NCI-H774 (cell line): ENCODE measurements at regions not wholly inside any gene's neighbourhood (a gene's known extent, or its start where the extent isn't known, plus 50 kb on each side); places are given as distances from the start of the nearest gene placed in this dataset.

ENCODE experiments used
- DNase-seq: peaks from one replicate; lab custom pipeline; 2025; lab: John Stamatoyannopoulos, UW

DNA sequence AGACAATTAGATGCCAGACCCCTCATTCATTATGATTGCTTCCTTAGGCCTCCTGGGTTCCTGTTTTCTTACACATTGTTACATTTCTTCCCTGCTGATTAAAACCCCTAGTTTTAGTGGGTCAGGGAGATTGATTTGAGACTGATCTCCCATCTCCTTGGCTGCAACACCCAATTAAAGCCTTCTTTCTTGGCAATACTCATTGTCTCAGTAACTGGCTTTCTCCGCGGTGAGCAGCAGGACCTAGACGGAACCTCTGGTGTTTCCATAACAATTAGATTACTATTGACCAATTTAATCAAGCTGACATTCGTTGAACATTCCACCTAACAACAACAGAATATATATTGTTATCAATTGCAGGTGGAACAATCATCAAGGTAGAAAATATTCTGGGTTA, 1676.4 kb upstream of the SLC39A10 start:
- no peak for DNase-seq

DNA sequence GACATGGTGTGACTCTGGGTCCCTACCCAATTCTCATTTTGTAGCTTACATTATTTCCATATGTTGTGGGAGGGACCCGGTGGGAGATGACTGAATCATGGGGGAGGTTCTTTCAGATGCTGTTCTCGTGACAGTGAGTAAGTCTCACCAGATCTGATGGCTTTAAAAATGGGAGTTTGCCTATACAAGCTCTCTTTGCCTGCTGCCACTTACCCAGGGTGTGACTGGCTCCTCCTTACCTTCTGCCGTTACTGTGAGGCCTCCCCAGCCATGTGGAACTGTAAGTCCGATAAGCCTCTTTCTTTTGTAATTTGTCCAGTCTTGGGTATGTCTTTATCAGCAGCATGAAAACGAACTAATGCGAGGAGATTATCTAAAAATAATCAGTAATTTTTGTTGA, 1683.2 kb upstream of the SLC39A10 start:
- no peak for DNase-seq

DNA sequence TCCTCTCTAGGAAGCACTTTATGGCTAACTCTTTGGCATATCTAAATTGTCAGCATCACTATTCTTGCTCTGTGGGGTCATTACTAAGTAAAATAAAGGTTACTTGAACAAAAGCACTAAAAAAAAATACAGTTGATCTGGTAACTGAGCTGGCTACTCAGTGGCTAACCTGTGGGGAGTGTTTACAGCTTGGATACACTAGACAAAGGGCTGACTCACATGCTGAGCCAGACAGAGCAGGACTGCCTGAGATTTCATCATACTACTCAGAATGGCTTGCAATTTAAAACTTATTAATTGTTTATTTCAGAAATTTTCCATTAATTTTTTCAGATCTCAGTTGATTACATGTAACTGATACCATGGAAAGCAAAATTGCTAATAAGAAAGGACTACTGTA, 1690.4 kb upstream of the SLC39A10 start:
- DNase-seq, result no peak

DNA sequence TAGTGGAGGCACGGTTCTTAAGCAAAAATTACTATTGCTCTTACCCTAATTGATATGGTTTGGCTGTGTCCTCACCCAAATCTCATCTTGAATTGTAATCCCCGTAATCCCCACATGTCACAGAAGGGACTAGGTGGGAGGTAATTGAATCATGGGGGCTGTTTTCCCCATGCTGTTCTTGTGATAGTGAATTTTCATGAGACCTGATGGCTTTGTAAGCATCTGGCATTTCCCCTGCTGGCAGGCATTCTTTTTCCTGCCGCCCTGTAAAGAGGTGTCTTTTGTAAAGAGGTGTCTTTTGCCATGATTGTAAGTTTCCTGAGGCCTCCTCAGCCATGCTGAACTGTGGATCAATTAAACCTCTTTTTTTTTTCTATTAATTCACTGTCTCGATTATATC, 1691.8 kb upstream of the SLC39A10 start:
- no peak for DNase-seq

DNA sequence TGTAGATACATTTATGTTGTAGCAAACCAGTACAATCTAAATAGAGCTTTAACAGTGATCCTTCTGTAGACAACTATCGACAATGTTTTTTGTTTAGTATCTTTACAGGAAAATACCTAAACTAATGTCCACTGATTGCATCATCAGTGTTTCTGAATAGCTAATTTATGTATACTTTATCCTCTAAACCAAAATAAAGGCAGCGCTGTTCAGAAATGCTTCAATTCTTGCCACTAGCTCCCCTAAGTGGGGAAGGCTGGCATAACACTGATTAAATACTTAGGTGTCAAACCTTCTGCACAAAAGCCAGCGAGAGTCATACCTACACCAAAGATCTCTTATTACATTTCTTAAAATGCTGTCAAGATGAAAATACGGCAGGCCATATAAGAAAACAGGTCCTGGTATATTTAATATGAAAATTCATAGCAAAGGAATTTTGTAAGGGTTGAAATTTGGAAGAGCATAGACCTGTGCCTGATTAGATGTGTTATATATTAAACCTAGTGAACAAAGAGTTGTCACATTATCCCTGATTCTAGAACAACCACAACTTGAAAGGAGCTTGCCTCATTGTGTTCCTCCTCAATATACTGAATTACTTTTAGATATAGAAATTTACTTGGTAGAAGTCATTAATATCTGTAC, 1693.4 kb upstream of the SLC39A10 start:
- no peak for DNase-seq

DNA sequence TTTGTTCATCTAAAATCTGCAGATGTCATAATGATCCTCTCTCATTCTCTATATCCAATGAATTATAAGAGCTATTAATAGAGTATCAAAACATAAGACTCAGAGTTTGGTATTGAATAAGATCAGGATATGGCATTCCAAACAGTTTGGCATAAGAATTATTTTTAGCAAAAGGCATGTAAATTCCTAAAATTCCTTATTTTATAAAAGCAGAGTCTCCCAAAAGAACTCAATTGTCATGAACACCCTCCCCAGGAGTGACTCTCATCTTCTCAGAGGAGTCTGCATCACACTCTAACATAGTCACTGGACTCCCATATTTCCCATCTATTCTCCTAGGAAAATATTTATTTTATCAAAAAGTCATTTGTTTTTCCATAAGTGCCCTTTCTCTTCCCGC, 1710.2 kb upstream of the SLC39A10 start:
- DNase-seq, result no peak

DNA sequence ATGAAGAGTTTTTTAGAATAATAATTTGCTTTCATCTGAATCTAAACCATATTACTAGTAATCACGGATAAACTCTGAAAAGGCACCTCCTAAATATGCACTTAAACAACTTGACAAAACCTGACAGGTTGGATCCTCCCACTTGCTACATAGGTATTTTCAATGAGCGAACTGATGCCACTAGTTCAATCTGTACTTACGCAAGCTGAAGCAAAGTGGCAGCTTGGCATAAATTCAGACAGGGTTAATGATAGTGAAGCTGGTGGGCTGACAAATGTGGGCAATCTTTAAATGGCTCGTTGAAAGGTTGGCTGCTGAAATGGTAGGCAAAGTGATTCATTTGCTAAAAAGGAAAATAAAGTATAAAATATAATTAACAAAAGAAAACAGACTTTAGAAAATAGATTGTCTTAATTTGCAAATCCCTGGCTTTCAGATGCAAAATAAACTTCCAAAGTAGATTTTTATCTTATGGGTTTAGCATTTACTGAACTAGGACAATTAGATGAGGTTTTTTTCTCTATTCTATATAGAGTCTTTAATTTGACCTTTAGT, 1713.5 kb upstream of the SLC39A10 start:
- no peak for DNase-seq

DNA sequence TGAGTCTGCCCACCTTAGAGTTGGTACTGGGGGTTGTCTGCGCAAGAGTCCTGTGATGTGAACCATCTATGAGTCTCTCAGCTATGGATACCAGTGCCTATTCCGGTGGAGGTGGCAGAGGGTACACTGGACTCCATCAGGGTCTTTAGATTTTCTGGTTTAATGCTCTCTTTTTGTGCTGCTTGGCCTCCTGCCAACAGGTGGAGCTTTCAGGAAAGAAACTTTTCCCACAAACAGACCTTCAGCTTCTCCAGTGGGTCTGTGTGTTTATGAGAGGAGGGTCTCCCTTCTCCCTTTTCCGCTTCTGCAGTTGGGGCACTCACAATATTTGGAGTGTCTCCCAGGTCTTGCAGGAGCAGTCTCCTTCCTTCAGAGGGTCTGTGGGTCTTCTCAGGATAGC, 1721.9 kb upstream of the SLC39A10 start:
- no peak for DNase-seq

DNA sequence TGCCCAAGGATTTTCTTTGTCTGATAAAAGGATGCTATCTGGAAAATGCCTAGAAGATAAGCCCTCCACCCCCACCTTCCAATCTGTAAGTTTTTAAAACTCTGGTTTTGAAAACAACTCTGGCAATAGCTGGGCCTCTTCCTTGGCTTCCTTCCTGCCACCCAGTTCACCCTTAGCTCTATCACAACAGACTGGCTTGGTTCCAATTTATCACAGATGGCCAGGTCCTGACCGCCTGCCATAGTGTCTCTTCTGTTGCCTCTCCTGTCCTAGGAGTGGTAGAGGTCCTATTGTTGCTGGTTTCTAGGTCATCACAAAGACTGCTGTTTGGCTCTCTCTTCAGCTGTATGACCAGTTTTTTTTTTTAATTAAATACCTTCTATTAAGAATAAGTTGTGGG, 1727.9 kb upstream of the SLC39A10 start:
- no peak for DNase-seq

DNA sequence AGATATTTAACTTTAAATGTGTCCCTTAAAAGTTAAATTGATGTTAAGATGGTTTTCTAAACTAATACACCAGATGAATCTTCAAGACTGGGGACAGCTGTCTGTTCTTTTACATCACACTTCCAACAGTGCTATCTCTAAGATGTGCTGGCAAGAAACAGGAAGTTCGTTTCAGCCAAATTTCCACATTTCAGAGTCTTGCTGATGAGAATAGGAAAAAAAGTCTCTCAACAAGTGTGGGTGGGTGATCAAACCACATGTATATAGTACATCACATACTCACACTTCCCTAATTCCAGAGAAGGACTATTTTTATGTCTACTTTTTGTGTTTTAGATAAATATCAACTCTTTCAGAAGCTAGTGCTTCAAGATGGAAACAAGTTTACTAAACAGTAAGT, 1712.8 kb upstream of the TMEFF2 start:
- DNase-seq, result no peak

DNA sequence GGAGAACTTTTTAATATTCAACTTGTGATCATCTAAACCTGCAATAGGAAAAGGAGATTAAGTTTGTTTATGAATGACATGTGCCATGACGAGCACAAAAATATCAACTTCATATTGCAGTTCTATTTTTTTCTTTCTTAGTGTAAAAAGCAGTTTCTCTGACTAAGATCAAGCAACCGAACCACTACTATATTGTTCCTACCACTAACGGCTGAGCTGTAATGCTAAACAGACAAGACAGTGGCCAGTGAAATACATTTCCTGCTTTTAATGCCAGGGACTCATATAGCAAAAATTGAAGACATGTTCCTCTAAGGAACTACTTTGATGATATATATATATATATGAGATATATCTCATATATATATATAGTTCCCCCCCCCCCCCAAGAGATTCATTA, 1705.6 kb upstream of the TMEFF2 start:
- no peak for DNase-seq

DNA sequence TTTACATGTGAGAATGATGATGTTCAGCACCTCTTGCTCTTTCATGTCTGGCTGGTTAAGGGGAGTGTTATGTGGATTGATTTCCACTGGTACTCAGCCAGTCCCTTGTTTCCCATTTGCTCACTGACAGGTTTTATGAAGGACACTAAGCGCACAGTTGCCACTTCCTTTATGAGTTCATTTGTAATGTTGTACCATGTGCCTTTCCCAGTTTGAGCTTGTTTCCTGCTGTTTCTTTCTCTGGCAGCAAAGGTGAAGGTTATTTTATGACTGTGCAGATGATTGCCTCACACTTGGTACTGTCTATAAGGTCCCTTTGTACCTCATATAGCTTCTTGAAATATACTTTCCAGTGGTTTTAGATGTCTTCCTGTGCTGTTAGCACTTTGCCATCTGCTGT, 1700.5 kb upstream of the TMEFF2 start:
- no peak for DNase-seq

DNA sequence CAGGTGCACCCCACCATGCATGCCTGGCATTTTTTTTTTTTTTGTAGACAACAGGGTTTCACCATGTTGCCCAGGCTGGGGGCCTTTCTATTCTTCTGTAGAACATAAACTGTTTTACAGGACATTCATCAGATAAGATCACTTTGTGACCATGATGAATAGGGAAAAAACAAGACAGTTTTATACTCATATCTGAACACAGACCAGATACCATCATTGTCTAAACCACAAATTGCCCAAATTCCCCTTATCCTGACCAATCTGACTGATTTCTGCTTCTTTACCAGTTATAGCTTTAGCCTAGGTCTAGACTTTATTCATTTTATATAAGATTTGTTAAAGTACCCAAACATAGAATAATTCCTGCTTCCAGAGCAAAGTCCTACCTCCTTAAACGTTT, 1699.3 kb upstream of the TMEFF2 start:
- DNase-seq, result no peak

DNA sequence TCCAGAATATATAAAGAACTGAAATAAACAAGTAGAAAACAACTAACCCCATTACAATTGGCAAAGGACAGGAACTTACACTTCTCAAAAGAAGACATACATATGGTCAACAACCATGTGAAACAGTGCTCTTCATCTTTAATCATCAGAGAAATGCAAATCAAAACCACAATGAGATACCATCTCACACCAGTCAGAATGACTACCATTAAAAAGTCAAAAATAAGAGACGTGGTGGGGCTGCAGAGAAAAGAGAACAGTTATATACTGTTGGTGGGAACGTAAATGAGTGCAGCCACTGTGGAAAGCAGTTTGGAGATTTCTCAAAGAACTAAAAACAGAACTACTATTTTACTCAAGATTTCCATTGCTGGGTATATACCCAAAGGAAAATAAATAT, 1696.3 kb upstream of the TMEFF2 start:
- no peak for DNase-seq

DNA sequence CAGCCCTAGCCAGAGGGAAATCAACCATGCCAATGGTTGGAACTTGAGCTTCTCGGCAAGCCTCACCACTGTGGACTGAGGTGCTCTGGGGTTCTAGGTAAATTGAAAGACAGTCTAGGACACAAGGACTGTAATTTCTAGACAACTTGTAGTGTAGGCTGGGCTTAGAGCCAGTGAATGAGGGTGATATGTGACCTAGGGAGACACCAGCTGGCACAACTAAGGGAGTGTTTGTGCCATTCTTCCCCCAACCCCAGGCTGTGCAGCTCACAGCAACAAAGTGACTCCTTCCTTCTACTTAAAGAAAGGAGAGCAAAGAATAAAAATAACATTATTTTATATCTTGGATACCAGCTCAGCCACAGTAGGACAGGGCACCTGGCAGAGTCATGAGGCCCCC, 1690.7 kb upstream of the TMEFF2 start:
- DNase-seq, result no peak

DNA sequence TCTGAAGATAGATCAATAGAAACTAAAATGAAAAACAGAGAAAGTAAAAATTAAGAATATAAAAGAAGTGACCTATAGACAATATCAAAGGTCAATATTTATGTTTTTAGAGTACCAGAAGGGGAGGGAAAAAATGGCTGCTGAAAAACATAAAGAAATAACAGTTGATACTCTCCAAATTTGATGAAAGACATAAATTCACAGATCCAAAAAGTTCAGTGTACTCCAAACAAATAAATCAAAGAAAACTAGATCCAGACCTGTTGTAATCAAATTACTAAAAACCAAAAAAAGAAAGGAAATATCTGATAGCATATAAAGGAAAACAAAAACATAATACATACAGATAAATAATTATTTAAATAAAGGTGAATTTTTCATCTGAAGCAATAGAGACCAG, 1689.1 kb upstream of the TMEFF2 start:
- DNase-seq, result no peak

DNA sequence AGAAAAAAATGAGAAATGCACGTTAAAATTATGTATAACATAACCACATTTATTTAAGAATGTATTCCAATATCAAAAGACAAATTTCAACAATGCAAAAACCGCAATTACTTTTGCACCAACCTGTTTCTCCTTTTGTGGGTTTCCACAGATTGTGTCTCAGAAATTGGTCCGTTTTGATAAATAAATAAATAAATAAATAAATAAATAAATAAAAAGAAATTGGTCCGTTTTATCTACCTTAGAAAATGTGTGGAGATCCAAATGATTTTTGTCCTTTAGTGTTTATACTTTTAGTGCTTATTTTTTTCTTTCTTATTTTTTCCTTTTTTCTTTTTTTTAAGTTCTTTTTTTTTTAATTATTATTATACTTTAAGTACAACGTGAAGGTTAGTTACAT, 1682.2 kb upstream of the TMEFF2 start:
- DNase-seq, result no peak

DNA sequence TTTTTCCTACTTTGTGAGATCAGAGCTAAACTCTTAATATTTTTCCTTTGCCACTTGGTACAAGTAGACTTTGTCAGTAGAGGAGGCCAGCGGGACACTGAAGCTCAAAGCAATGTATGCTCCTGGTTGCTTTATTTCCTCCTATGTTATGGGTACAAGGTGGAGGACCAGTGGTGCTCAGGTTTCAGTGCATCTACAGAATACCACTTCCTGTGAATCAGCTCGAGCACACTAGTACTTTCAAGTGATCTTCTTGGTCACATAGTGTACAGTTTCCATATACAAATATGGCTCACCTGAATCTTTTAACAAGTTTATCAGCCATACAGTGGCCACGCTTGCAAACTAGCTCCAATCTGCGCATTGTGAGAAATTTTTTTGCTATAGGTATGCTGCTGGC, 1674.8 kb upstream of the TMEFF2 start:
- no peak for DNase-seq

DNA sequence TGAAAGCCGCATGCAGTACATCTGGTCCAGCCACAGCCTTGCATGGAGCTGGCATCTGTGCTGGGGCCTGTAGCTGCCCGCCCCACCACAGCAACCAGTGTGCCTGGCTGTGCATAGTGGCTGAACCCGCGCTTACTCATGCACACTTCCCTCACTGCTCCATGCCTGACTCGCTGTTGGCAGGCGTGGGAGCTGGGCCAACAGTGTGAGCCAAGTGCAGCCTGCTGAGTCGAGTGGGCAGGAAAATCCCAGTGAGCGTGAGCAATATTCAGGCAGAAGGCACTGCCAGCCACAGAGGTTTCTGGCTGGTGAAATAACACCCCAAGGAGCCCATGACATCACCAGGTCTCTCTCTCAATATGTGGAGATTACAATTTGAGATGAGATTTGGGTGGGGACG, 1674.1 kb upstream of the TMEFF2 start:
- DNase-seq, result no peak

DNA sequence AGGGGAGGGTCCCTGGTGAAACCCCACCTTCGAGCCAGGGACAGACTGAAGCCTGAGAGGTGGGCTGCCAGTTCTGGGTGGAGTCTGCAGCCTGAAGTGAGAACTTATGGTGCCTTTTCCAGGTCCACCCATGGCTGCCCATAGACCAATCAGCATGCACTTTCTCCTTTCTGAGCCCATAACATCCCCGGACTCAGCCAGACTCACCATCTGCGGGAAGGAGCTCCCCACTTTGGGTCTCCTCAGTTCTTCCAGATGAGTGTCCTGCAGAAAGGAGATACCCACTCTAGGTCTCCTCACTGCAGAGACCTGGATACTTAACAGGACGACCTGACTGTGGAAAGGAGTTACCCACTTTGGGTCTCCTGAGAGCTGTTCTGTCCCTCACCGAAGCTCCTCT, 1673.4 kb upstream of the TMEFF2 start:
- no peak for DNase-seq

DNA sequence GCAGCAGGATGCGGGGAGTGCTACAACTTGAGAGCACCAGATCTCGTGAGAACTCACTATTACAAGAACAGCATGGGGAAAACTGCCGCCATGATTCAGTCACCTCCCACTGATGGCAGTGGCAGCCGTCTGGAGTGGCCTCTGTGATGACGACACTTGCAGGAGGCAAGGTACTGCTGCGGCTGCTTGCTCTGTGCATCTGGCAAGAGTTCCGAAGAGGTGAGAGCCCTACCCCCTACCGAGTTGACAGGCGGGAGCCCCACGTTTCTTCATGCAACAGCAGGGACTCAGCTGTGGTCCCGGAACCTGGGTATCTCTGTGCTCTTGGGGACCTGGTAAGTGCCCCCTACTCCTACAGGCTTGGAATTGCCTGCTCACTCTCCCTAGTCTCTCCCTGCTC, 1672.7 kb upstream of the TMEFF2 start:
- no peak for DNase-seq

DNA sequence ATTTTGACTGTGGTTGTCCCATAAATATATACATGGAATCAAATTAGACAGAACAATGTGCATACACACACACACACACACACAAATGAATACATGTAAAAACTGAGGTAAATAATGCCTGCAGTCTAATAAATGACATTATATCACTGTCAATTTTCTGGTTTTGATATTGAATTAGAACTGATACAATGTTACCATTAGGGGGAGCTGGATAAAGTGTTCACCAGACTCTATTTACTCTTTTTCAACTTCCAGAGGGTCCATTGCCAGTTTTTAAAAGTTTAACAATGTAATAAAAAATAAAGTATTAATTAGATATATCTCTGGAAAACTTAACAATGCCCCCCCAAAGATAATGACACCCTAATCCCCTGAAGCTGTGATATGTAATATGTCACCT, 1666.8 kb upstream of the TMEFF2 start:
- no peak for DNase-seq

DNA sequence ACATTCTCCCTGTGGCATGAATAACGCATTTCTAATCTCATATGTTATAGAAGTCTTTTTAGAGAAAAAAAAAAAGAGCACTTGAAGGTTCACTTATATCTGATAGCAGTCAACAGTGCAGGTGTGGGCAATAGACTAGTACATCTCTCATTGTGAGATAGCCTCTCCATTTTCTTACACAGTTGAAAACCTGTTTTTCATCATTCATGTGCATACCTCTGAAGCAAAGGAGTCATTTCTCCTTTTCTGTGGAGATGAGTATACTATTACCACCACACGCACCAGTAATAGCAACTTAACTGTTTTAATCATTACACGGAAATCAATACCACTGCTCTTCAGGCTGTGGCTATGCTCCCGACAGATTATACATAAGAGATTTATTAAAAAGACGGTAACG, 1653.3 kb upstream of the TMEFF2 start:
- DNase-seq, result no peak

DNA sequence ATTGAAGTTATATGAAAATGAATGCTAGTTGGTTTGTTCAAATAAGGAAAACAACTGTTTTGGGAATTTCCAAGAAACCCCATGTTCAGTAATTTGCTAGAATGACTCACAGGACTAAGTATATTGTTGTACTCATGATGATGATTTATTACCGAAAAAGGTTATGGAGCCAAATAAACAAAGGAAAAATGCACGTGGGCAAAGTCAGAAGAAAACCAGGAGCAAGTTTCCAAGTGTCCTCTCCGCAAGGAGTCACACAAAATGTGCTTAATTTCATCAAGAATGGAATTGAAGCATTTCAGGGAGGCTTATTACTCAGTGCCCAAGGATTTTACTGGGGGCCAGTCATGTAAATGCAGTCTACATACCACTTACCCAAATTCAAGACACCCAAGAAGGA, 1652.4 kb upstream of the TMEFF2 start:
- DNase-seq, result no peak

DNA sequence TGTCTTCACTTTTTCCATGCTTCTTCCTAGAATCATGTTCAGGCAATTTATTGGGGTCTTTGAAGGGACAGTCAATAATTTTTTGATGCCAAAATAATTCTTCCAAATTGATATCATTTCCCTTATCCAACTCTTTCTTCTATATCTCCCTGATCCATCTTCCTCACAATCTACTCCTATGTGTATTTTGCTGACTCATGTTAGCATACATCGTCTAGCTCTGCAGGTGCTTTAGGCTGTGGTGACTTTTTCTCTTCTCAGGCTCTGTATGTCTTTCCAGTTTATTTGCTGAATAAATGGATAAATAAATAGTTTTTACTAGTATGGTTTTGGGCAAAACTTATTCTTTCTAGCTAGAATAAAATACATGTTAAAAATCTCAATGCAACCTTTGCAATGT, 1650.9 kb upstream of the TMEFF2 start:
- DNase-seq, result no peak
